ENCODE measurements at regions not wholly inside any gene's neighbourhood (a gene's known extent, or its start where the extent isn't known, plus 50 kb on each side); places are given as distances from the start of the nearest gene placed in this dataset.

DNA sequence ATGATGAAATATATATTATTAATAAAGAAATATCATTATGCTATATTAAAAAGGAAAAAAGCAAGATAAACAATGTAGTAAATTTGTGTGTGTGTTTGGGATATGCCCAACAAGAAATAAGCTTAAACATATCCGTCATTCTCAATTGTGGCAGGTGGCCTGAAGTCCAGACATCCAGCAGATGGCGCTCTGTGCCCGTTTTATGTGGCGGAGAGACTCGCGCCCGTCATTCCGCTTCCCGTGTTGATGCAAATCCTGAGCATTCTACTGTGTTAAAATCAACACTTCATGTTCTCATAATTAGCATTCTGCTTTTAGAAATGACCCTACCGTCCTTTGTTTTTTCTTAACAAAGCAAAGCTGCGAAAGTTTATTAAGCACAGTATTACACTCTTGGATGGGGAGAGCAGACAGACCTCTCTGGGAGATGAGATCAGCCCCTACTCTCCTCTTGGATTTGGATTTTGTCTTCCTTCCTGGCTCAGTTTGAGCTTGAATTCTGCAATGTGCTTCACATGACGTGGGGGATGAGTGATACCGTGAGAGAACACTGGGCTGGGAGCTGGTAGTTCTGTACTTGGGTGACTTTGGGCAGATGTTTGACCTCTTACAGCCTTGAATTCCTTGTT is 125.8 kb downstream of the MCHR2 start:
- peak; percentile 74 for DNase-seq (ENCODE audit: low spot score)
